ENCODE measurements at regions not wholly inside any gene's neighbourhood (a gene's known extent, or its start where the extent isn't known, plus 50 kb on each side); places are given as distances from the start of the nearest gene placed in this dataset.

DNA sequence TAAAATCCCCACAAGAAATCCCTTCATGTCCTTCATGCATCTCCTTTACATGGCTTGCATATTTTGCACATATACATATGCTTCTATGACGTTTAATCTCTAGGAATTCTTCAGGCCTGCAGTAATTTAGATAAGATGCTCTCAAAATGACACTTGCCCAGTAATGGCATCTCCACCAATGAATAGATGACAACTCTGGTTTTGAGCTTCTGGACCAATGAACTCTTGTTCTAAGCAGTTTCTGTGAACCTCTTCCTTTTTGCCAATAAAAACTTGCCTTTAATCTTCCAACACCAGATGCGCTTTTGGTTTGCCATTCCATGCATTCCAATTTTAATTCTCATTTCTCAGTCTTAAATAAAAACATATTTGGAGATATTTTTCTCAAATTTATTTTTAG, 189.8 kb upstream of the OLFM3 start (continued):
- TF ChIP-seq CBX2 (IDR thresholded peaks at IDR 0.05; ENCODE audit: low read depth, low read length), result no peak
- no peak for TF ChIP-seq CBX2 (CRISPR knock-in tag; IDR thresholded peaks at IDR 0.05; ENCODE audit: low read depth)
- TF ChIP-seq FLYWCH1 (CRISPR knock-in tag; IDR thresholded peaks at IDR 0.05), result no peak
- TF ChIP-seq TBL1XR1 (IDR thresholded peaks at IDR 0.05; ENCODE audit: borderline replicate concordance, low read length, partially characterized antibody), result no peak

DNA sequence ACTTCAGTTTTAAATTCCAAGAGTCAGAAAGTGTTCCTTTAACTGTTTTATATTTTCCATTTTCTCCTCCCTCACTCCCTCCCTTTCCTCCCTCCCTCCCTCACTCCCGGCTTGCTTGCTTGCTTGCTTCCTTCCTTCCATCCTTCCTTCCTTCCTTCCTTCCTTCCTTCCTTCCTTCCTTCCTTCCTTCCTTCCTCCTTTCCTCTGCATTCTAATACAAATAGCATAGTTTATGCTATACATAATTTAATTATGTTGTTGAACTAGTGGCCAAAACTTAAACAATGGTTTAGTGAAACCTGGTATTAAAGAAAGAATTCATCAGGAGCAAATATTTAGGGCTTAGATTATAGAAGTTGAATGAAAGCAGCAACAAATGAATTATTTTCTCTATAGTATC, 188.5 kb upstream of the OLFM3 start:
- FAIRE-seq, result no peak

More for the DNA sequence above, 188.5 kb upstream of the OLFM3 start:
- no TSS peak for BruUV-seq (replicated peaks)
- ChIA-PET POLR2A (no interaction called here), CTCF (ENCODE audit: low intra/inter-chr PET ratio, low total read pairs) (no interaction called here)
- in situ Hi-C loops (cut with HindIII; ENCODE audit: extremely low pct_ligation_motif_present, low pct_unique_long_range_greater_than_20kb), result no loop called here
- H3K36me3 ChIP-seq (replicated peaks in 1 of 2; ENCODE audit: control insufficient read depth in 1 of 2, insufficient read depth in 2 of 2, low read length in 2 of 2), result no peaks in the 10 kb centered on the region
- no peak for TF ChIP-seq ZNF350 (CRISPR knock-in tag; IDR thresholded peaks at IDR 0.05; ENCODE audit: borderline replicate concordance, low read depth)
- TF ChIP-seq, protein P1, sequence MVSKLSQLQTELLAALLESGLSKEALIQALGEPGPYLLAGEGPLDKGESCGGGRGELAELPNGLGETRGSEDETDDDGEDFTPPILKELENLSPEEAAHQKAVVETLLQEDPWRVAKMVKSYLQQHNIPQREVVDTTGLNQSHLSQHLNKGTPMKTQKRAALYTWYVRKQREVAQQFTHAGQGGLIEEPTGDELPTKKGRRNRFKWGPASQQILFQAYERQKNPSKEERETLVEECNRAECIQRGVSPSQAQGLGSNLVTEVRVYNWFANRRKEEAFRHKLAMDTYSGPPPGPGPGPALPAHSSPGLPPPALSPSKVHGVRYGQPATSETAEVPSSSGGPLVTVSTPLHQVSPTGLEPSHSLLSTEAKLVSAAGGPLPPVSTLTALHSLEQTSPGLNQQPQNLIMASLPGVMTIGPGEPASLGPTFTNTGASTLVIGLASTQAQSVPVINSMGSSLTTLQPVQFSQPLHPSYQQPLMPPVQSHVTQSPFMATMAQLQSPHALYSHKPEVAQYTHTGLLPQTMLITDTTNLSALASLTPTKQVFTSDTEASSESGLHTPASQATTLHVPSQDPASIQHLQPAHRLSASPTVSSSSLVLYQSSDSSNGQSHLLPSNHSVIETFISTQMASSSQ (IDR thresholded peaks at IDR 0.05; ENCODE audit: low read depth), result no peak
- TF ChIP-seq, protein P1 (CRISPR knock-in tag; IDR thresholded peaks at IDR 0.05; ENCODE audit: borderline replicate concordance), result no peak
- peak; percentile 66 for TF ChIP-seq HNRNPK (IDR thresholded peaks at IDR 0.05; ENCODE audit: low read depth, low read length, poor library complexity, severe bottlenecking)
- no peak for TF ChIP-seq DMAP1 (CRISPR knock-in tag; IDR thresholded peaks at IDR 0.05)
- TF ChIP-seq, protein P2, sequence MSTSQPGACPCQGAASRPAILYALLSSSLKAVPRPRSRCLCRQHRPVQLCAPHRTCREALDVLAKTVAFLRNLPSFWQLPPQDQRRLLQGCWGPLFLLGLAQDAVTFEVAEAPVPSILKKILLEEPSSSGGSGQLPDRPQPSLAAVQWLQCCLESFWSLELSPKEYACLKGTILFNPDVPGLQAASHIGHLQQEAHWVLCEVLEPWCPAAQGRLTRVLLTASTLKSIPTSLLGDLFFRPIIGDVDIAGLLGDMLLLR (CRISPR knock-in tag; IDR thresholded peaks at IDR 0.05), result no peak
- H2AFZ ChIP-seq (ENCODE audit: low read length), result no peak overlapping the region
- no peaks in the 10 kb centered on the region for H3K9me3 ChIP-seq (ENCODE audit: low read length)
- ATAC-seq, result no peak
- 2% methylated on average over 1 of the region's 1 CpG for WGBS (ENCODE audit: low lambda C conversion rate)
- H3K27me3 ChIP-seq (ENCODE audit: control insufficient read depth in 1 of 2, insufficient read depth in 2 of 2, low read length in 2 of 2), result no peaks in the 10 kb centered on the region
- DNase-seq (ENCODE audit: low spot score), result no peak
- intact Hi-C loops (cut with micrococcal nuclease; ENCODE audit: unreplicated experiment), result no loop called here
- H3K4me3 ChIP-seq (replicated peaks in 1 of 3; ENCODE audit: insufficient read depth in 1 of 3, low read depth in 2 of 3, low read length in 3 of 3), result no peak overlapping the region
- H3K4me1 ChIP-seq (ENCODE audit: insufficient read depth, low read length), result no peaks in the 10 kb centered on the region
- no peak overlapping the region for H3K4me2 ChIP-seq (ENCODE audit: low read depth, low read length)
- no peaks in the 10 kb centered on the region for H3K79me2 ChIP-seq (ENCODE audit: insufficient read depth, low read length)
- no peak overlapping the region for H3K9ac ChIP-seq (ENCODE audit: insufficient read depth, low read depth, low read length)
- no peaks in the 10 kb centered on the region for H4K20me1 ChIP-seq (ENCODE audit: insufficient read depth, low read length)
- H3K27ac ChIP-seq (ENCODE audit: extremely low read length, insufficient read depth, low read length), result no peak overlapping the region
